ENCODE measurements at regions not wholly inside any gene's neighbourhood (a gene's known extent, or its start where the extent isn't known, plus 50 kb on each side); places are given as distances from the start of the nearest gene placed in this dataset.

GRCh38 chr20:24060851-24061590 is 72.4 kb upstream of the GGTLC1 start:
- DNase-seq (ENCODE audit: low spot score): no peak

GRCh38 chr20:24059174-24059573 is 70.6 kb upstream of the GGTLC1 start:
- DNase-seq (ENCODE audit: low spot score): no peak

- no peak for DNase-seq (ENCODE audit: low spot score)
Measured at GRCh38 chr20:24056491-24056890, 67.9 kb upstream of the GGTLC1 start.

- DNase-seq (ENCODE audit: low spot score): no peak
Measured at GRCh38 chr20:24052599-24053275, 64.2 kb upstream of the GGTLC1 start.

- DNase-seq (ENCODE audit: low spot score): no peak
Measured at GRCh38 chr20:24051160-24051559, 62.6 kb upstream of the GGTLC1 start.

GRCh38 chr20:24050119-24050518 is 61.5 kb upstream of the GGTLC1 start:
- no peak for DNase-seq (ENCODE audit: low spot score)

GRCh38 chr20:24049081-24049480 is 60.5 kb upstream of the GGTLC1 start:
- no peak for DNase-seq (ENCODE audit: low spot score)

- DNase-seq (ENCODE audit: low spot score): no peak
Measured at GRCh38 chr20:24048024-24048611, 59.5 kb upstream of the GGTLC1 start.

- no peak for DNase-seq (ENCODE audit: low spot score)
Measured at GRCh38 chr20:24046888-24047287, 58.3 kb upstream of the GGTLC1 start.

GRCh38 chr20:24045621-24046318 is 57.2 kb upstream of the GGTLC1 start:
- DNase-seq (ENCODE audit: low spot score): no peak

- DNase-seq (ENCODE audit: low spot score): no peak
Measured at GRCh38 chr20:24043294-24043693, 54.7 kb upstream of the GGTLC1 start.

- no peak for DNase-seq (ENCODE audit: low spot score)
Measured at GRCh38 chr20:24042646-24043045, 54.1 kb upstream of the GGTLC1 start.

- DNase-seq (ENCODE audit: low spot score): no peak
Measured at GRCh38 chr20:24040896-24041459, 52.4 kb upstream of the GGTLC1 start.

GRCh38 chr20:24039196-24039595 is 50.6 kb upstream of the GGTLC1 start:
- no peak for DNase-seq (ENCODE audit: low spot score)
